Anterior cingulate cortex (tissue), 58 donors: ENCODE measurements at regions not wholly inside any gene's neighbourhood (a gene's known extent, or its start where the extent isn't known, plus 50 kb on each side); places are given as distances from the start of the nearest gene placed in this dataset.

ENCODE experiments used
- DNase-seq, 58 donors: peaks; one replicate each; lab custom pipeline; 2025; lab: John Stamatoyannopoulos, UW

DNA sequence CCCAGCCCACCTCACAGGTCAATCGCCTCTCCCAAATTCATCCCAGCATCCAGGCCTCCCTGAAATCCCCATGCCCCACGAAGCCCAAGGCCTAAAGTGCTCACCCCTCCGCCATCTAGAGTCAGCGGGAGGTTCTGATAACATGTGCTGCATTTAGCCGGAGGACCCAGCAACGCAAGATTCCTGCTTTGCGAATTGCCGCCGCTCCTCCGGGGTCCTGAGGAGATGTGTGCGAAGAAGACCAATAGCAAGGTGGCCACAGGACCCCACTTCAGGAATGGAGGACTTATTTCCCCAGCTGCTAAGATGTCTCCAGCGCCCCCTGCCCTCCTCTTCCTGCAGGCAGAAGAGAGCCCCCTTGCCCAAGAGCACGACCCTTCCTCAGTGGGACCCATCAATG is 120.8 kb upstream of the GLI2 start:
- DNase-seq = no peak

DNA sequence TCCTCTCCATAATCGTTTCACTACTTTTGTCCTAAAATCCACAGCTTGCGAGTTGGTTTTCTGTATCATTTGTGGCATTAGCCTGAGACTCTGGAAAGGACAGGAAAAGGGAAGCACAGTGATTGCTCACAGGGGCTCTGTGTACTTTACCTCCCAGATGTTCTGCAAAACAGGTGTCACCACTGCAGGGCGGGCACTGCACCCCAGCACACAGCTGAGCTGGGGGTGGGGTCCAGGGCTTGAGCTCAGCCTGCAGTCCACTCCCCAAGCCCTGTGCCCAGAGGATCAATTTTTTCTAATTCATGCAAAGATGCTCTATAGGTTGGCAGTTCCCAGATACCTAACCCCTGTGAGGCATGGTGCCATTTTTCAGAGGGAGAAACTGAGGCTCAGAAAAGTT is 119.4 kb upstream of the GLI2 start:
- DNase-seq = no peak

DNA sequence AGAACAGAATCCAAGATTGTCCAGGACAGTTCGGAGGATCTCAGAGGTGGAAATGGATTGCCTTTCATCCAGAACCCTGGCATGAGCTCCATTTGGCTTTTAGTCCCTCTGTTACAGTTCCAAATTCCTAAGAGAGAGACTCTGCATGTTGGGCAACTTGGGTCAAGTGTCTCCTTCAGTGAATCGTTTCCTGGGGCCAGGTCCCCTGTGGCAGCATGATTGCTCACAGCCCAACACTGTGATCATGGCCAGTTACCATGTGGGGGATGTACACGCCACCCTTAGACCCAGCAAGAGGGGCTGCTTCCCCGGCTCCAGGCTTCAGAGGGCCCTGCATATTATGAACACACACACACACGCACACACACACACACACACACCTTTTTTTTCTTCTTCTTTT is 118.6 kb upstream of the GLI2 start:
- no peak for DNase-seq

DNA sequence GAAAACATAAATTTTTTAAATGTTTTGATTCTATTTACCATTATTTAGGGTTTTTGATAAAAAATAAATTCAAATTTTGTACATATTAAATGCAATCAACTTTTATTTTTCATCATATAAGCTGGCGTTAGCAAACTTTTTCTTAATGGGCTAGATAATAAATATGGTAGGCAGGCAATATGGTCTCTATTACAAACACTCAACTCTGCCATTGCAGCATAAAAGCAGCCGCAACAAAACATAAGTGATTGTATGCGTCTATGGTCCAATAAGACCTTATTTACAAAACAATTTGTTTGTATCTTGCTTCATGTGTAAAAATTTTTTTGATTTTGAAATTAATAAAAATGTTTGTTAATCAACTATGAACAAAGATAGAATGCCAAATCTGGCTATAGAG is 116.8 kb upstream of the GLI2 start:
- no peak for DNase-seq

DNA sequence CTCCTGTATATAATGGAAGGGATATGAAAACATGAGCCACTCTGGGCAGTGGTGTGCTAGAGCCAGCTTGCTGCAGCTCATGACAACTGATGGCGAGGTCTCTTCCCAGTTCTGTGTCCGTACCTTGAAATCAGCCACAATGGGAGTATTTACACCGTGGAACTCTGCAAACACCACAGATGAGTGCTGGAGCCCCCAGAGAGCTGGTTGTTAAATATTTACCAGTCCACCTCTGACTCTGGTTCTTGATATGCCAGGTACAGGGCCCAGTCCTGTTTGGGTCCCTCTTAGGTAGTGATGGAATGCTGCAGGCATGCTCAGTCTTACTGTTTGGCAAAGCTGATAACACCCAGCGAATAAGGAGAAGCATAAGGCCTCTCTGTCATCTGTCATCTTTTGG is 116.1 kb upstream of the GLI2 start:
- no peak for DNase-seq

DNA sequence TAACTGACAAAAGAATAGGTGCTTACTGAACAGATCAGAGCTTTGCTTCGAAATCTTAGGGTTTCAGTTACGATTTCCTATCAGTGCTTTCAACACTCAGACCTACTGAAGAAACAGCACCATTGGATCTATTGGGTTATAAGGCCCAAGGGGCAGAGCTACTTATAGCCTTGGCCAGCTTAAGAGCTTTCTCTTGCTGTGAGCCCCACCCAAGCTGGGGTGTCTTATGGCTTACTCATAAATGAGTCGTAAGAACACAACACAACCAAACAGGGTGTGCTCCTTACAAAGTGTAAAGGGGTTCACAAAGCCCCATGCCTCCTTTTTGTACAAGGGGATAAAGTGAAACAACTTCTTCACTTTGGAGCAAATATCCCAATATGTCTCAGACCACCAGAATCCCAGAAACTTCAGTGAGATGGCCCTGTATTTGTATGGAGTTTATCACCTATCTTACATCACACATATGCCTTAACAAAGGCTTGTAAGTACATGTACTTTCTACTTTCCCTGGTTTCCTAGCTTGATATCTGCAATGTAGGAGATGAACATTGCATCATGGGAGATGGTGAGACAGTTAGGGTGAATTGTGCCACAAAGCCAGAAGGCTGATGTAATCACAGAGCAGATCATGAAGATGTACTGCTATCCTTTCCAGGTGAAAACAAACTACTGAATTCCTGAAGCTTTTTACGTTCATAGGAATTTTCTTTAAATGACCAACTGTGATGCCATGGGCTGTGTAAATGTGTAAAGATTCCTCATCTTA is 115.5 kb upstream of the GLI2 start:
- DNase-seq = no peak

DNA sequence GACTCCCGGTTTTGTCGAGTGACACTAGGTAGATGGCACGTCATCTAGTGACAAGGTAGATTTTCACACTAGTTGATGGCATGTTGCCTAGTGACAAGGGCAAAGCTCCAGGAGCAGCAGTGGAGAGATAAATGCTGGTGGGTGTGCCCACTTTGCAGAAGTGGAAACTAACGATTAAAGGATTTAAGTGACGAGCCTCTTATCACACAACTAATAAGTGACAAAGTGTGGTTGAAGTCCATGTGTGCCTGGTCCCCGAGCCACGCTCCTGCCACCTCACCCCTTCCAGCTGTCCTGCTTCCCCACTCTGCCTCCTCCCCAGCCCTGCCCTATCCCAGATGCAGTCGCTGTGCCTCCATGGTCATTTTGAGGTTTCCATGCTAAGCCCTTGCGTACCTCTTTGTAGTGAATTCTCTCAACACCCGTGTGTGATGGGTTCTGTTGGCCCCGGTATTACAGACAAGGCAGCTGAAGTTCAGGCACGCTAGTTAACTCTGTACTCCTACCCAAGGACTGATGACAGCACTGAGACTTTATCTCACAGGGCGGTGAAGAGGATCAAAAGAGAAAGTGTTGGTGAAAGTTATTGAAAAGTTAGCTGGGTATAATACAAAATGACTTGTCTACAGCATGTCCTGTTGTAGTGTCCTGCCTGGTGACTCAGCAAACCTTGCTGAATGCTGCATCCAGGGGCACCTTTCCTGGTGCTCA is 113.4 kb upstream of the GLI2 start:
- no peak for DNase-seq

DNA sequence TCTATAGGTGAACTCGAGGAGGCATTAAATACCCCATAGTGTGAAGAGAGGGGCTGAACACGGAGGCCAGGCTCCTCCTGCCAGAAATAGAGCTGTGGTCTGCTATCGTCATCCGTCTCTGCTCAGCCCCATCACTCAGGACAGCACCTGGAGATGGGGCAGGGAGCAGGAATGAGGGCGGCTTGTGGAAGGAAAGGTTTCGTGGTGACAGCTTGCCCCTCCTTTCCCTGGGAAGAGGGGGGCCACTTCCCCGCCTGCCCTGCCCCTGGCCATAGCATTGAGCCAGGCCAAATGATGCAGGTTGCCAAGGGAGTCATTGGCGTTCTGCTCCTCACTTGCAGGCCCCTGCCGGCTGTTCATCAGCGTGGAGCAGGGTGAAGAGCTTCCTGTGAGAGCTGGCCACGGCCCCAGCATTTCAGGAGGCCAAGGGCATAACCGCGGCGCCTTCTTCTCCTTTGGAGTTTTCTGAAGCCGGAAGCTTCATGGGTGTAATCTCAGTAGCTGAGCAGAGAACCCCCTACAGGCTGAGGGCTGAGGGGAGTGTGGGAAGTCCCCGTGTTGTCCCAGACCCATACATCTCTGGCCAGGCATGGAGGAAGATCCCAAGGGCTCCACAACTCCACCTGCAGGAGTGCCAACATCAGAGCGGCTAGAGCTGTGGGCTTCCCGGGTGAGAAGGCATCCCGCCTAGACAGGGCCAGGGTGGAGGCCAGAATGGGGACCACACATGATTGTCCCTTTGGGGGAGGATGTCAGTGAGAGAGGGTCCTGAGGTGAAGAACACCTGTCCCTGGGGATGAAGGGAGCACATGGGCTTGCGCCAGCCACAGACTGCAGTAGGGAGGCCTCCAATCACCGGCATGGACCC is 112.5 kb upstream of the GLI2 start:
- peak in 10 of 58 donors; percentile 3 to 56 (median 21) for DNase-seq

DNA sequence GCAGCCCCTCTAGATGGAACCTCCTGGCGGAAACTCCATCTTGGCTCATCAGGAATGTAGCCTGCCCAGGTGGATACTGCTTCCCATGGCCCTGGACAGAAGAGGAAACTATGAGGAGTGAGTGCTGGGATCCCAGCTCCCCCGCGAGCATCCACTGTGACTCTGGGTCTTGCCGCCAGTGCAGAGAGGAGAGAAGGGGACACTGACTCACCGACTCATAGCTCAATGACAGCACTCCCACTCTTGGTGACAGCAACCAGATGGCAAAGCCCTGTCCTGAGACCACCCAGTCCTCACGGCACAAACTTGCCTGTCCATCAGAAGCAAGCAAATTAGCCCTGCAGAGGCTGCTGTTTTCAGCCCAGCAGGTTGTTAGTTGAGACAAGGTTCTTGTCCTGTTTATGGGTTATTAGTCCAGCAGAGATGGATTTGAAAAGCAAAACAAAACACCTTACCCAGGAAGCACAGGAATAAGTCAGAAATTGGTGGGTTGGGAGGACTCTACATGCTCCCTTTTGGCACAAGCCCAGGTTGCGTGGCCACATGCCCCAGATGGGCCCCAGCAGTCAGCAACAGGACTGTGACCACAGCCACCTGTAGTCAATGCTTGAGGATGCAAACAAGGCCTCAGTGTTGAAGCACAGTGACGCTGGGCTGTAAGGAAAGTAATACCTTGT is 111.5 kb upstream of the GLI2 start:
- DNase-seq = no peak

DNA sequence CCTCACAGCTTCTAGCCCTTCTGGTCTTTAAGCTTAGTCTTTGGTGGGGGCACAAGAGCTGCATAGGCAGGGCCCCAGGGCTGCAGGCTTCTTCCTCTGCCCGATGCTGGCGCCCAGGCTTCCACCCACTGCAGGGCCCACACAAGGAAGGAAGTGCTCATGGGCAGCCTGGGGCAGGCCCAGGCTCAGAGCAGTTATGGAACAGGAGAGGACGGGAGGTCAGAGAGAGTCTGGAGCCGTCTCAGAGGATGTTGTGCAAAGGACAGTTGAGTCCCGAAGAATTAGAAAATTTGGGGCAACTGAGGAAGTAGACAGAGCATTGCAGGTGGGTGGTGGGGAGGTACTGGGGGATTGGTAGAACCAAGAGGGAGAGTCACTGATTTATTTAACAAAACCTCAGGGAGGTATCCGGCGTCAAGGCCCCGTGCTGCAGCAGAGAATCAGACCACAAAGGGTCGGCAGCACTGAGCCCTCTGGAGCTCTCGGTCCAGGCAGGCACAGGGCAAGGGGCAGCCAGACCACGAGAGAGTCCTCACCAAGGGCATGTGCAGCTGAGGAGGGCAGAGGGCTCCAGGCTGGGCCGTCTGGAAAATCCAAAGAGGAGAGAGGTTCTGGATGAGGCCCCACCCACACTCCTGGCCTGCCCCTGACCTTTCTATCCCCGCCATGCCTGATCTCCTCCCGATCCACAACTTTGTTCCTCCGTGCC is 110.8 kb upstream of the GLI2 start:
- DNase-seq = no peak

DNA sequence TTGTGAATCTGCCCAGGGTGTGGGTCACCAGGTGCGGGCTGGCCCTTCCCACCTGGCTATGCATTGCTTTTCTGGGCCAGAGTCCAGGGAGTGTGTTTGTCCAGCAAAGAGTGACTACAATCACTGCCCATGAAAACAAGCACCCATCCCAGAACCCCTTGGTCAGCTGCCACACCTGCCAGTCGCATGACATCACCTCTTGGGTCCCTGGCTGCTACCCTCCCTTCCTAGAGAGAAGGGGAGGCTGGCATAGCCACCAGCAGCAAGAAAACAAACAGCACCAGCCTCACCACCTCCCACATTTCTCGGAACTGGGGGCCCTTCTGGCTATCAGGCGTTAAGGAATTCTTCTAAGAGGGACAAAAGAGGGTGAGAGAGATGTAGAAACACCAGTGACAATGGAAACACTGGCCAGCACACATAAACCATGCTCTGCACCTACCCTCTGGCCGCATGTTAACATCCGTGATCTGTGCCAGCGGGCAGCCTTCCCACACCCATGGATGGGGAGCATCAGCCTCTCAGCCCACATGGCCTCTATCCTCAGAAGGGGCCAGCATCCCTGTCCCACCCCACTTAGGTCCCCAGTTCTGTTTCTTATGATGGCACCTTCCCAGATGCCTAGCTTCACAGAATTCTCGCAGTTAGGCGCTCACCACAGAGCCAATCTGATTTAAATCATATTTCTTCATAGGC is 109.7 kb upstream of the GLI2 start:
- no peak for DNase-seq

DNA sequence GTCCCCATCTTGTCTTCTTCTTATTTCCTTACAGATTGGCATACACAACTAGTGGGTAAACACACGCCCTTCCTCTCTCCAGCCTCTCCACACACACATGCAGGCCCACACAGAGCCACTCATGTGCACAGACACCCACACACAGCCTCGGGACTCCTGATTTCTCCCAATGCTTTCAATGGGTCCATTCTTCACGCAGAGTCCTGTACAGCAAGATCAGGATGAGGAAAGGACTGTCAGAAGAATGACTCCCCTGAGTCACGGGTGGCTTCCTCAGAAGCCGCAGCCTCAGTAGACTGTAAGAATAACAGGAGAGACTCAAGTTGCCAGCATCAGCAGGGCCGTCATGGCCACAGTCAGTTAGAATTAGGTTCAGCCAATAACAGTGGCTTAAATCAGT is 109.1 kb upstream of the GLI2 start:
- no peak for DNase-seq

DNA sequence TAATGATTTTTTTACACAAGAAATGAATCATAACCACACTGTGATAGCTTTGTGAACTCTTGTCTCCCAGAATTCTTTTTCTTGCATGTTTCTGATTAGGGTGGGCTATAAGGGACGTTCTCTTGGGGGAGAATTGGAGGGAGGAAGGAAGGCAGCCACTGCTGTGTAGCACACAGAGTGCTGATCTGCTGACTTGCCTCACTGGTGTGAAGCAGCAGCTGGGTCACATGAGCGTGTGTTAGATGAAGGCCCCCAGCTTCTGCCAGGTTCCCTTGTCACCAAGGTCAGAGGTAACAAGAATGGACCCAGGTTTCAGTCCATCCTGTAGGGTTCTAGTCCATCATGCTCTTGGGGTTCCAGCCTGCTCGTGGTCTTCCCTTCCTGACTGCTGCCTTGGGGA is 107.4 kb upstream of the GLI2 start:
- no peak for DNase-seq

DNA sequence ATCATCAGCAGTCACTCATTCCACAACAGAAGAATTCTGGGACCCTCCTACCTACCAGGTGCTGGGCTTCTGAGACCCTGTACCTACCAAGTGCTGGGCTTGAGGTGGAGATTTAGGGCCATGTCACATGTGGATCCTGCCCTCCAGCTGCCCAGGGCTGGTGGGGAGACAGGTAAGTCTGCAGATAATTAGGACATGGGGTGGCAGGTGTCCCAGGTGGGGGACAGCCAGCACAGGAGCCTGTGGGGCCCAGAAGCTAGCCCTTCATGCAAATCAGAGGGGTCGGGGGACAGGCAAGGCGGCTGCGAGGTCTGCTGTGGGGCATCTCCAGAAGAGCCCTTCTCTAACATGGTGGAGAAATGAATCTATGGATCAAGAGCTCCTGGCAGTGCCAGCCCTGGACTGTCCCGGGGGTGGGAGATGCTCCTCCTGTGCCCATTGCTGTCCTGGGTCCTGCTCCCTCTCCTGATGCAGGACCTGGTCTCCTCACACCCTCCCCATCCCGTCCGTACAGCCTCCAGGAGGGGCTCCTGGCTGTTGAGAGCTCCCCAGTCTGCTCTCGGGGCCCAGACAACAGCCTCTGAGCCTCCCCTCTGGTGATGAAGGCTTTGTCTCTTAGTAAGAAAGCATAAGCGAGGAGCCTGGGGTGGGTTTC is 106.3 kb upstream of the GLI2 start:
- DNase-seq = no peak

DNA sequence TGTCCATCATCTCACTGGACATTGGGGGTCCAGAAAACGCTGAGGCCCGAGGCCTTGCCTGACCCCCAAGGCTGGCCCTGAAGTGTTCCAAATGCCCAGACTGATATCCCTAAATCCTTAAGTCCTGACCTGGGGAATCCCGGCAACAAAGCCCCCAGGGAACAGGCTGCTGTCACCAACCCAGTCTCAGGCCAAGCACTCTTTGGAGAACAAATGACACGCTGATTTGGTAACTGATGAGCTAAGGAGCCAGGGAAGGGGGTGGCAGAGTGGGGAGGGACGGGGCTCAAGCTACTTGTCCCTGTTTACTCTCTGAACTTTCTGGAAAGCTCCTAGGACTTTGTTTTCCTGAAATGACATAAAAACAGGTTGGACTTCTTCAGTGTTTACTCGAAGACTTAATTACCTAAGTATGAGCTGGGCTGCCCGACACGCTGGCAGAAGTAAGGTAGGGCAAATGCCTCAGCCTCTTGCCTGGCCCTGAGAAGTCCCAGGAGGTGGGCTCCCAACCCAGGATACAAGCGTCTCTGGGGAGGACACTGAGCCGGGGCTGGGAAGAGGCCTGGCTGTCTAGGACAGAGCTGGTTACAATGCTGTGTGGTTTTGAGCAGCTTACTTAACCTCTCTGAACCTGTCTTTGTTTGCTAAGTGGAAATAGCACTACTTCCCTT is 105.5 kb upstream of the GLI2 start:
- no peak for DNase-seq

DNA sequence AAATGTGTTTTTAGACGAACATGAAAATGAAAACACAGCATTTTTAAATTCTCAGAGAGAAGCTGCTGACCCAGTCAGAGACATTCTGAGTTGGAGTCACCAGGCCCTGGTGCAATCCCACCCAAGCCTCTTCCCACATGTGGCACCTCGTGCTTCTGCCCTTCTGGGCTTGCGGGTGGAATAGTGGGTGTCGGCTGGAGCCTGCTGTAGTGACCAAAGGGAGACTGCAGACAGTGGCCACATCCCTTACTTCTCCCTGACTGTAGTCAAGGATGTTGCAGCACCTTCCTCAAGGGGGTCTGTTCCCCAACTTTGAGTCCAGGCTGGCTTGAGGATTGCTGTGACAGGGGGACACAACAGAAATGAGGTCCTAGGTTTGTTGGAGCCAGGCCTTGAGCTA is 104.4 kb upstream of the GLI2 start:
- DNase-seq = no peak

DNA sequence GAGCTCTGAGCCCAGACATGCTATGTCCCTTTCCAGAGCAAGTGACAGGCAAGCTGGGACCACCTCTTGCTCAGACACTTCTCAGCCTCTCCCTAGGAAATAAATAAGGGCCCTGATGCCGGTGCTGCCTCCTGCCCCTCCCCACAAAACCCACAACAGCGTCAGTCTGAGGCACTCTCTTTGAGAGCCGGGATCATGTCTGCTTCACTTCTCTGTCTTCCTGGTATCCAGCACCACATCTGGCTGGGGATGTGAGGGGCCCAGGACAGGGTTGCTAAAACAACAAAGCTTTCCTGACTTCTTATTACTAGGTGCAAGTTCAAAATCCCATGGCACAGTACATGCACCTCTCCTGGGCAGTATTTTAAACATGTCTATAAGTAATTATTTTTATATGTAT is 103.9 kb upstream of the GLI2 start:
- DNase-seq = no peak
